H9 (cell line): ENCODE measurements at regions not wholly inside any gene's neighbourhood (a gene's known extent, or its start where the extent isn't known, plus 50 kb on each side); places are given as distances from the start of the nearest gene placed in this dataset.

ENCODE experiments used
- DNase-seq: peaks from one replicate; pipeline ENCODE4 v3.0.0-alpha.2; 2017
- H2AFZ ChIP-seq: one replicate; pipeline ENCODE4 v1.6.1; 2013; ENCODE audit warnings: mild to moderate bottlenecking, low read length, control low read depth, moderate library complexity
- H2AK5ac ChIP-seq: 2 replicates; pipeline ENCODE4 v1.6.1; 2013; ENCODE audit warnings: low read length, control low read depth, mixed read lengths; ENCODE audit not compliant: insufficient read length
- H2BK120ac ChIP-seq: one replicate; pipeline ENCODE4 v1.6.1; 2013; ENCODE audit warnings: low read depth, mild to moderate bottlenecking, low read length, control low read depth, inconsistent platforms; ENCODE audit not compliant: poor library complexity, severe bottlenecking
- H2BK12ac ChIP-seq: 2 replicates; pipeline ENCODE4 v1.6.1; 2013; ENCODE audit warnings: low read length, control low read depth, mixed read lengths, low read depth; ENCODE audit not compliant: insufficient read length
- H2BK15ac ChIP-seq: 2 replicates; pipeline ENCODE4 v1.6.1; 2013; ENCODE audit warnings: low read depth, low read length, control low read depth
- H2BK20ac ChIP-seq: one replicate; pipeline ENCODE4 v1.6.1; 2013; ENCODE audit warnings: low read depth, mild to moderate bottlenecking, low read length, control low read depth, inconsistent platforms; ENCODE audit not compliant: poor library complexity, severe bottlenecking
- H2BK5ac ChIP-seq: 2 replicates; pipeline ENCODE4 v1.6.1; 2013; ENCODE audit warnings: low read length, control low read depth, mixed read lengths; ENCODE audit not compliant: insufficient read length
- H3K14ac ChIP-seq: 2 replicates; pipeline ENCODE4 v1.6.1; 2013; ENCODE audit warnings: low read length, control low read depth; ENCODE audit not compliant: insufficient read depth
- H3K18ac ChIP-seq: 2 replicates; pipeline ENCODE4 v1.6.1; 2013; ENCODE audit warnings: low read depth, mild to moderate bottlenecking, mixed read lengths, low read length, control low read depth; ENCODE audit not compliant: insufficient read length
- H3K23ac ChIP-seq: 2 replicates; pipeline ENCODE4 v1.6.1; 2013; ENCODE audit warnings: low read length, control low read depth, mixed read lengths, low read depth; ENCODE audit not compliant: insufficient read length
- H3K23me2 ChIP-seq: 2 replicates; pipeline ENCODE4 v1.6.1; 2013; ENCODE audit warnings: low read depth, mild to moderate bottlenecking, mixed read lengths, low read length, control low read depth; ENCODE audit not compliant: insufficient read length, poor library complexity, severe bottlenecking
- H3K27ac ChIP-seq: 2 replicates; pipeline ENCODE4 v1.5.1; 2013; ENCODE audit warnings: low read length, control low read depth, mixed read lengths, low read depth; ENCODE audit not compliant: insufficient read length
- H3K27me3 ChIP-seq: 2 replicates; pipeline ENCODE4 v1.6.1; 2013; ENCODE audit warnings: low read length, control low read depth, inconsistent platforms; ENCODE audit not compliant: insufficient read depth
- H3K4ac ChIP-seq: 2 replicates; pipeline ENCODE4 v1.6.1; 2013; ENCODE audit warnings: low read depth, mild to moderate bottlenecking, control low read depth, inconsistent platforms, low read length, moderate library complexity
- H3K4me1 ChIP-seq: 2 replicates; pipeline ENCODE4 v1.6.1; 2013; ENCODE audit warnings: low read length, control low read depth, inconsistent platforms; ENCODE audit not compliant: insufficient read depth
- H3K4me2 ChIP-seq: 2 replicates; pipeline ENCODE4 v1.6.1; 2013; ENCODE audit warnings: low read length, control low read depth, mixed read lengths; ENCODE audit not compliant: insufficient read length, insufficient read depth
- H3K56ac ChIP-seq: 2 replicates; pipeline ENCODE4 v1.6.1; 2013; ENCODE audit warnings: low read depth, mild to moderate bottlenecking, mixed read lengths, low read length, control low read depth; ENCODE audit not compliant: insufficient read length
- H3K79me1 ChIP-seq: 2 replicates; pipeline ENCODE4 v1.6.1; 2013; ENCODE audit warnings: low read depth, mild to moderate bottlenecking, moderate library complexity, low read length, control low read depth, inconsistent platforms; ENCODE audit not compliant: insufficient read depth, poor library complexity, severe bottlenecking
- H3K79me2 ChIP-seq: 2 replicates; pipeline ENCODE4 v1.6.1; 2013; ENCODE audit warnings: low read length, control low read depth, inconsistent platforms; ENCODE audit not compliant: insufficient read depth
- H3K9ac ChIP-seq: 2 replicates; pipeline ENCODE4 v1.6.1; 2013; ENCODE audit warnings: low read length, control low read depth, mixed read lengths; ENCODE audit not compliant: insufficient read length; ENCODE audit errors: extremely low read depth
- H3K9me3 ChIP-seq: one replicate; pipeline ENCODE4 v1.6.1; 2013; ENCODE audit warnings: low read depth, low read length, inconsistent platforms; ENCODE audit not compliant: control insufficient read depth
- H3T11ph ChIP-seq: one replicate; pipeline ENCODE4 v1.6.1; 2013; ENCODE audit warnings: mild to moderate bottlenecking, low read length, control low read depth, inconsistent platforms
- H4K20me1 ChIP-seq: one replicate; pipeline ENCODE4 v1.6.1; 2013; ENCODE audit not compliant: control insufficient read depth, insufficient read length, insufficient read depth
- H4K5ac ChIP-seq: 2 replicates; pipeline ENCODE4 v1.6.1; 2013; ENCODE audit warnings: low read depth, mild to moderate bottlenecking, mixed read lengths, low read length, control low read depth; ENCODE audit not compliant: insufficient read length
- H4K8ac ChIP-seq: replicated peaks from 2 replicates; pipeline ENCODE4 v1.6.1; 2013; ENCODE audit warnings: low read length, control low read depth, mixed read lengths, low read depth; ENCODE audit not compliant: insufficient read length
- H4K91ac ChIP-seq: 2 replicates; pipeline ENCODE4 v1.6.1; 2013; ENCODE audit warnings: low read depth, mild to moderate bottlenecking, moderate library complexity, mixed read lengths, low read length, control low read depth; ENCODE audit not compliant: insufficient read length
- H3K27ac Mint-ChIP-seq, 3 experiments: 2 replicates in 2 of 3; 3 replicates in 1 of 3; pipeline ENCODE4 v1.8.0; 2020 to 2021; ENCODE audit warnings: mixed read lengths in 3 of 3, mild to moderate bottlenecking in 1 of 3, moderate library complexity in 1 of 3
- H3K27me3 Mint-ChIP-seq: 2 replicates; pipeline ENCODE4 v1.8.0; 2021; ENCODE audit warnings: low read depth, mild to moderate bottlenecking, moderate library complexity, mixed read lengths
- H3K36me3 Mint-ChIP-seq, 3 experiments: 2 replicates in 2 of 3; 3 replicates in 1 of 3; pipeline ENCODE4 v1.8.0; 2020 to 2021; ENCODE audit warnings: low read depth in 3 of 3, mixed read lengths in 3 of 3; ENCODE audit not compliant: insufficient read depth in 1 of 3
- H3K4me1 Mint-ChIP-seq, 2 experiments: 2 replicates each; pipeline ENCODE4 v1.8.0; 2020; ENCODE audit warnings: mixed read lengths in 2 of 2
- H3K4me3 Mint-ChIP-seq, 2 experiments: 2 replicates in 1 of 2; 3 replicates in 1 of 2; pipeline ENCODE4 v1.8.0; 2020 to 2021; ENCODE audit warnings: mild to moderate bottlenecking in 2 of 2, mixed read lengths in 2 of 2, moderate library complexity in 1 of 2
- H3K9me3 Mint-ChIP-seq, 2 experiments: 2 replicates in 1 of 2; 3 replicates in 1 of 2; pipeline ENCODE4 v1.8.0; 2020; ENCODE audit warnings: mild to moderate bottlenecking in 2 of 2, mixed read lengths in 2 of 2, moderate library complexity in 1 of 2
- WGBS: extraction: QIAGEN DNeasy Blood & Tissue Kit; methylation state at CpG from one replicate; pipeline ENCODE4 v1.1.7; 2013; ENCODE audit warnings: missing lambda C conversion rate, low lambda C conversion rate, mixed read lengths; ENCODE audit not compliant: insufficient read length; ENCODE audit errors: extremely low coverage; 5-methylcytosine and 5-hydroxymethylcytosine counted together
- TF ChIP-seq, protein P1 (sequence below): fragments of 200-600 bp; sonication (generic); conservative IDR thresholded peaks from 3 replicates; pipeline ENCODE4 v1.8.0; 2021; ENCODE audit warnings: antibody characterized with exemption, mild to moderate bottlenecking

DNA sequence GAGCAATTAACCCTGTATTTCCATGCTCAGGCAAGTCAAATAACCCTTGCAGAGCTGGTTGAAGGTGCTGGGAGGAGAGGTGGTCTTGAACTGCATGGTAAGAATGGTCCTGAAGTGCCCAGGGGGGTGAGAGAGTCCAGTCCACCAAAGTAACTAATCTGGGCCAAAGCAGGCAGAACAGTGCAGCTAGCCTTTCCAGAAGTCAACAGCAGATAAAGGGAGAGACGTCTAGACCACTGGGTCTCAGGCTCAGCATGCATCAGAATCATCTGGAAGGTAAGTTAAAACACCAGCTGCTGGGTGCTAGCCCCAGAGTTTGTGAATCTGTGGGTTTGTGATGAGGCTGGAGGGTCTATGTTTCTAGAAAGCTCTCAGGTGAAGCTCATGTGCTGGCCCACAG is 232.3 kb upstream of the ECI2 start:
- Histone ChIP-seq H2BK15ac (no peak overlapping the region), H3K4me1 (peaks cover 5% of the 10 kb centered on the region; the same call in 1 of the 2 replicates), H3K23me2 (no peaks in the 10 kb centered on the region), H3K4ac (no peak overlapping the region), H3K9ac (no peak overlapping the region), H4K91ac (no peak overlapping the region), H2AK5ac (no peak overlapping the region), H3K27ac (no peak overlapping the region), H4K5ac (no peak overlapping the region), H2BK5ac (no peak overlapping the region), H3K79me2 (no peaks in the 10 kb centered on the region), H2AFZ (no peak overlapping the region), H4K20me1 (no peaks in the 10 kb centered on the region), H3K23ac (no peak overlapping the region), H3K27me3 (no peaks in the 10 kb centered on the region), H3K4me2 (no peak overlapping the region), H3K56ac (no peak overlapping the region), H3K14ac (no peak overlapping the region), H3K79me1 (no peaks in the 10 kb centered on the region), H2BK12ac (no peak overlapping the region), H2BK120ac (no peak overlapping the region), H3T11ph (no peak overlapping the region), H3K18ac (no peak overlapping the region), H4K8ac (no peak overlapping the region), H3K9me3 (no peaks in the 10 kb centered on the region), H2BK20ac (no peak overlapping the region)
- no peak overlapping the region; a peak in 1 of 7 replicates for H3K27ac Mint-ChIP-seq
- H3K4me3 Mint-ChIP-seq: no peak overlapping the region; a peak in 1 of 5 replicates
- no CpG with 5 or more reads among the region's 1 CpG for WGBS
- peaks cover 0 to 2% (median 0%) of the 10 kb centered on the region in 3 experiments; a peak in 2 of 7 replicates for H3K36me3 Mint-ChIP-seq
- TF ChIP-seq, protein P1, sequence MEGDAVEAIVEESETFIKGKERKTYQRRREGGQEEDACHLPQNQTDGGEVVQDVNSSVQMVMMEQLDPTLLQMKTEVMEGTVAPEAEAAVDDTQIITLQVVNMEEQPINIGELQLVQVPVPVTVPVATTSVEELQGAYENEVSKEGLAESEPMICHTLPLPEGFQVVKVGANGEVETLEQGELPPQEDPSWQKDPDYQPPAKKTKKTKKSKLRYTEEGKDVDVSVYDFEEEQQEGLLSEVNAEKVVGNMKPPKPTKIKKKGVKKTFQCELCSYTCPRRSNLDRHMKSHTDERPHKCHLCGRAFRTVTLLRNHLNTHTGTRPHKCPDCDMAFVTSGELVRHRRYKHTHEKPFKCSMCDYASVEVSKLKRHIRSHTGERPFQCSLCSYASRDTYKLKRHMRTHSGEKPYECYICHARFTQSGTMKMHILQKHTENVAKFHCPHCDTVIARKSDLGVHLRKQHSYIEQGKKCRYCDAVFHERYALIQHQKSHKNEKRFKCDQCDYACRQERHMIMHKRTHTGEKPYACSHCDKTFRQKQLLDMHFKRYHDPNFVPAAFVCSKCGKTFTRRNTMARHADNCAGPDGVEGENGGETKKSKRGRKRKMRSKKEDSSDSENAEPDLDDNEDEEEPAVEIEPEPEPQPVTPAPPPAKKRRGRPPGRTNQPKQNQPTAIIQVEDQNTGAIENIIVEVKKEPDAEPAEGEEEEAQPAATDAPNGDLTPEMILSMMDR: no peak
- no peak for DNase-seq
- peaks cover 14% of the 10 kb centered on the region for H3K27me3 Mint-ChIP-seq
- H3K4me1 Mint-ChIP-seq: peaks cover 6 to 10% of the 10 kb centered on the region in 2 experiments
- peaks cover 0 to 6% of the 10 kb centered on the region in 2 experiments; a peak in 1 of 5 replicates for H3K9me3 Mint-ChIP-seq
